ENCODE measurements at regions not wholly inside any gene's neighbourhood (a gene's known extent, or its start where the extent isn't known, plus 50 kb on each side); places are given as distances from the start of the nearest gene placed in this dataset.

- no peak for DNase-seq (ENCODE audit: low read depth in 1 of 2, low spot score in 1 of 2)
- TF ChIP-seq REST (IDR thresholded peaks at IDR 0.05; ENCODE audit: insufficient replicate concordance, low read depth) (no peak), CTCF (IDR thresholded peaks at IDR 0.05; ENCODE audit: insufficient read depth, low read length) (no peak), POLR2AphosphoS5 (IDR thresholded peaks at IDR 0.05; ENCODE audit: low read depth) (no peak), GABPA (IDR thresholded peaks at IDR 0.05; ENCODE audit: low read depth) (no peak), SPI1 (IDR thresholded peaks at IDR 0.05; ENCODE audit: borderline replicate concordance, low read depth) (no peak)
- H3K27ac ChIP-seq (replicated peaks) = no peak overlapping the region
- H3K27me3 ChIP-seq (ENCODE audit: insufficient read depth, poor library complexity, severe bottlenecking) = no peaks in the 10 kb centered on the region
- no peak overlapping the region for H3K4me3 ChIP-seq (replicated peaks; ENCODE audit: insufficient read depth, low read length)
Measured at GRCh38 chr15:95712785-95713184, 617.7 kb upstream of the NR2F2 start.

GRCh38 chr15:95713324-95713723 lies 617.2 kb upstream of the NR2F2 start:
- TF ChIP-seq GABPA (IDR thresholded peaks at IDR 0.05; ENCODE audit: low read depth) (no peak), REST (IDR thresholded peaks at IDR 0.05; ENCODE audit: insufficient replicate concordance, low read depth) (no peak), CTCF (IDR thresholded peaks at IDR 0.05; ENCODE audit: insufficient read depth, low read length) (no peak), POLR2AphosphoS5 (IDR thresholded peaks at IDR 0.05; ENCODE audit: low read depth) (no peak), SPI1 (IDR thresholded peaks at IDR 0.05; ENCODE audit: borderline replicate concordance, low read depth) (no peak)
- DNase-seq (ENCODE audit: low read depth in 1 of 2, low spot score in 1 of 2) = no peak
- no peak overlapping the region for H3K27ac ChIP-seq (replicated peaks)
- H3K4me3 ChIP-seq (replicated peaks; ENCODE audit: insufficient read depth, low read length) = no peak overlapping the region
- no peaks in the 10 kb centered on the region for H3K27me3 ChIP-seq (ENCODE audit: insufficient read depth, poor library complexity, severe bottlenecking)

GRCh38 chr15:95715116-95715903 lies 615.2 kb upstream of the NR2F2 start:
- Histone ChIP-seq H3K27ac (replicated peaks) (no peak overlapping the region), H3K27me3 (ENCODE audit: insufficient read depth, poor library complexity, severe bottlenecking) (no peaks in the 10 kb centered on the region), H3K4me3 (replicated peaks; ENCODE audit: insufficient read depth, low read length) (no peak overlapping the region)
- TF ChIP-seq POLR2AphosphoS5 (IDR thresholded peaks at IDR 0.05; ENCODE audit: low read depth) (no peak), REST (IDR thresholded peaks at IDR 0.05; ENCODE audit: insufficient replicate concordance, low read depth) (no peak)
- no peak for DNase-seq (ENCODE audit: low read depth in 1 of 2, low spot score in 1 of 2)
